Skin of body (tissue), 1 donor: ENCODE measurements at regions not wholly inside any gene's neighbourhood (a gene's known extent, or its start where the extent isn't known, plus 50 kb on each side); places are given as distances from the start of the nearest gene placed in this dataset.

Experiments used
- DNase-seq: peaks from one replicate; lab custom pipeline; 2025; lab: John Stamatoyannopoulos, UW

GRCh38 chr11:10358696-10359095 lies 53.8 kb downstream of the ADM start:
- DNase-seq, result no peak

DNA sequence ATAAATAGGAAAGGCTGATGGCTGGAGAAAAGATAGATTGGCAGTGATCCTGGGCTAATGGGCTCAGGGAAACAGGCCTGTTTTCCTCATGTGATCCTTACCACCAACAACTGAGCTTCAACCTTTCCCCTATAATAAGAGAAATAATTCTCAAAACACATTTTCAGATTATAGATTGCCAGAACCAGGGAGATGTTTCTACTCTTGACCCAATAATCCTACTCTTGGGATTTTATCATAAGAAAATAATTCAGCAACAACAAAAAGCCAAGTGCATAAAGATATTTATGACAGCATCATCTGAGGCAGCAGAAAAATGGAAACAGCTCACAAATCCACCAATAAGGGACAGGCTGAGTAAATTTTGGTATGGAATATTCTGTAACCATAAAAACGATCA lies 54.3 kb downstream of the ADM start:
- DNase-seq, result peak; percentile 17

DNA sequence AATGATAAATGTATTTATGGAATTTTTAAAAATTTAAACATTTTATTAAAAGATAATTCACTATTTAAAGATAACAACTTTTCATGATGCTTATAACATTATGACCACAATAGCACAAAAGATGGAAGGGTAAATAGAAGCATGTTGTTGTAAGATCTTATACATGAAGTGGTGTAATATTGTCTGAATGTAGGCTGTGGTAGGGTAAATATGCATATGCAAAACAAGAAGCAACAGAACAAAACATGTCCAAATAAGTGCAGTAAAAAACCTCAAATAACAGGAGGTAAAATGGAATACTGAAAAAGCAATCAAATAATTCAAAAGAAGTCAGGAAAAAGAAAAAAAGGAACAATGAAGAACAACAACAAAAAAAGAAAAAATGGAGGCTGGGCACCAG lies 56.0 kb downstream of the ADM start:
- DNase-seq, result no peak

DNA sequence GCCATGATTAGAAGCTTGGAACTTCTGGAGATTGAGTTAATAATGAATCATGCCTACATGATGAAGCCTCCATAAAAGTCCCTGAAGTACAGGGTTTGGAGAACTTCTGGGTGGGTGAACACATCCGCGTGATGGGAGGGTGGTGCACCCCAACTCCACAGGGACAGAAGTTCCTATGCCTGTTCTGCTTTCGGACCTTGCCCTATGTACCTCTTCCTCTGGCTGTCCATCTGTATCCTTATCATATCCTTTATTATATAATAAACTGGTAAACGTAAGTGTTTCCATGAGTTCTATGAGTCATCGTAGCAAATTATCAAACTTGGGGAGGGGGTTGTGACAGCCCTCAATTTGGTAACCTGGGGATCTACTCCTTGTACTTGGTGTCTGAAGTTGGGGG lies 60.2 kb downstream of the ADM start:
- no peak for DNase-seq

DNA sequence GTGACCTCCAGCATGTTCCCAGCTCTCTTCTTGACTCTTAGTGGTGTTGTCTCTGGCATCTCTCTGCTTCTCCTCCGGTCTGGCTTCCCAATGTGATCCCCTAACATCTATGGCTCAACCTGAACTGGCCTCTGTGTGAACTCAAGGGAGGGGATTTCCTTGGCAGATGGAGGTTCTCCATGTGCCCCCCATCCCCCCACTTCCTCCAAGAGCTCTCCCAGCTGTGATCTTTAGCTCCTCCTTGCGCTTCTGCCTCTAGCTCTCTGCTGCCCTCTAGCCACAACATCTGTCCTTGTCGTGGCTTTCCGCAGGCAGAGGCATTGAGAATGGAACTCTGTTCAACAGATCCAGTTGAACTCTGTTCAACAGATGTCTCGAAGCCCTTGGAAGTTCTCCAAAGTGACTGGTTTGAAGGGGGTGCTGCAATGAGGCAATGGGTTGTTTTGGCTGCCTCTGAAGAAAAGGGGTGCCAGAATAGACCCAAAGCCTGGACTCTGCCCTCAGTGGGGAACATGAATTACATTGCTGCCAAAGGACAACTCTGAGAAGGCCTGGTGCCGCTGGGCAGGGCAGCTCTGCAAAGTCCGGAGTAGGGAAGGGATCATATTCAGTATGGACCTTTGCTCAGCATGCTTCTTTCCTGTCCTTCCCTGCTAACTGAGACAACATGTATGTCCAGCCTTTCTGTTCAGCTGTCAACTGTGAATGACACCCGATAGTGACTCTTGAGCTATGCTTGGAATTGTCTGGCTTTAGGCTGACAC lies 61.9 kb downstream of the ADM start:
- DNase-seq, result peak; percentile 82

DNA sequence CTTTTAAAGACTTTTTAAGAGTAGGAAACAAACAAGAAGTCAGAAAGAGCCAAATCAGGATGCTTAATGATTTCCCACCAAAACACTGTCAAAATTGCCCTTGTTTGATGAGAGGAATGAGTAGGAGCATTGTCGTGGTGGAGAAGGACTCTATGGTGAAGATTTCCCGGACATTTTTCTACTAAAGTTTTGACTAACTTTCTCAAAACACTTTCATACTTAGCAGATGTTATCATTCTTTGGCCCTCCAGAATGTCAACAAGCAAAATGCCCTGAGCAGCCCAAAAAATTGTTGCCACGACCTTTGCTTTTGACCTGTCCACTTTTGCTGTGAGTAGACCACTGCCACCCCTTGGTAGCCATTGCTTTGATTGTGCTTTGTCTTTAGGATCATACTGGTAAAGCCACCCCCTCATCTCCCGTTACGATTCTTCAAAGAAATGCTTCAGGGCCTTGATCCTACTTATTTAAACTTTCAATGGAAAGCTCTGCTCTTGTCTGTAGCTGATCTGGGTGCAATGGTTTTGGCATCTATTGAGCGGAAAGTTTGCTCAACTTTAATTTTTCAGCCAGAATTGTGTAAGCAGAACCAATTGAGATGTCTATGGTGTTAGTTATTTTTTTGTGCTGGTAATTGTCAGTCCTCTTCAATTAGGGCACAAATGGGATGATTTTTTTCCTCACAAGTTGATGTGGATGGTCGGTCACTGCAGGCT lies 67.2 kb downstream of the ADM start:
- DNase-seq, result no peak

DNA sequence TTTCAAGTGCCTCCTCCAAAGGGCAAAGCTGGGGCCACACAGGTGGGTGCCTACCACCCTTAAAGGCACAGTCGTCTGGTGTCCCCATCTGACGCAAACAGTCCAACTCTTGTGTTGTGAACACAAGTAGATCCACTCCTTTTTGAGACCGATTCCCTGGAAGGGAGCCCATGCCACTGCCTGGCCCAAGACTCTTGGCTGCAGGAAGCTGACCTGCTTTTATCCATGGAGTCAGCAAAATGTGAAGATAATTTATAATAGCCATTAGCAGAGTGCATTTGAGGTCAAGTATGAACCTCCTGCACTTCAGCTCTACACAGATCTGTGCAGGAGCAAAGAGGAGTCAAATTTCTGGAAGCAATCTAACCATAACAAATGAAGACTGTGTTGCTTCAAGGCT lies 68.5 kb downstream of the ADM start:
- DNase-seq, result no peak

GRCh38 chr11:10373929-10374328 lies 69.1 kb downstream of the ADM start:
- no peak for DNase-seq

- DNase-seq, result no peak
These were observed 69.5 kb downstream of the ADM start for GRCh38 chr11:10374386-10374785.

GRCh38 chr11:10375280-10375971 lies 70.6 kb downstream of the ADM start:
- peak; percentile 18 for DNase-seq

DNA sequence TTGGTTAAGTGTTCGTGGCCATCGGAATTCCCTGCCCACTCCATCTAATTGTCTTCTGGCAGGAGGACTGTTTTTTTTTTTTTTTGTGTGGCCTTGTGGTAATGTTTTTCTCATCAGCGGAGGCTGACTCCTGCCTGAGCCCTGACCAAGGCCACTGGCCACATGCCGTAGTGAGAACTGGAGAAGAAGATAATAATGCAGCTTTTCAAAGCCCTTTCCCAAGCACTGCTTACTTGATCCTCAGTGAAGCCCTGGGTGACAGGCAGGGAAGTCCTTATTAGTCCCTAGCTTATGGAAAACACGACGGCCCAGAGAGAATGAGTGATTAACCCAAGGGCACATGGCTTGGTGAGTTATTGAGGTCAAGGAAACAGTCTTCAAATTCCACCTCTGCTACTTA lies 71.2 kb downstream of the ADM start:
- DNase-seq, result no peak

GRCh38 chr11:10377183-10377582 lies 72.3 kb downstream of the ADM start:
- DNase-seq, result no peak

GRCh38 chr11:10378362-10378761 lies 73.5 kb downstream of the ADM start:
- DNase-seq, result no peak

DNA sequence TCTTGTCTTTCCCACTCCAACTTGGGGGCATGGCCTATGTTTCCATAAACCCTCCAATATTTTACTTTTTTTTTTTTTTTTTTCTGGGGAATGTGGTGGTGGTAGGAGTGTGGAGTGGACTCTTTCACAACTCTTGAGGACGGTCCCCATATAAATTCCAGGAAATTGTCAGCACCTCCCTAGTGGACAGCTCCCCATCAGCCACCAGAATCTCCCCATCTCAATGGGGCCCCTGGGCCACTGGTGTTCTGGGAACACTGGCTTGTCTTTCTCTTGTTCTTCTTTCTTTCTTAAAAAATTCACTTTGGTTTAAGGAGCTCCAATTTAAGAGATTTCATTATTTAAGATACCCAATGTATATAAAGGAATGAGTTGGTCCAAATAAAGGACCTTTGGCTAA lies 74.1 kb downstream of the ADM start:
- DNase-seq, result no peak

DNA sequence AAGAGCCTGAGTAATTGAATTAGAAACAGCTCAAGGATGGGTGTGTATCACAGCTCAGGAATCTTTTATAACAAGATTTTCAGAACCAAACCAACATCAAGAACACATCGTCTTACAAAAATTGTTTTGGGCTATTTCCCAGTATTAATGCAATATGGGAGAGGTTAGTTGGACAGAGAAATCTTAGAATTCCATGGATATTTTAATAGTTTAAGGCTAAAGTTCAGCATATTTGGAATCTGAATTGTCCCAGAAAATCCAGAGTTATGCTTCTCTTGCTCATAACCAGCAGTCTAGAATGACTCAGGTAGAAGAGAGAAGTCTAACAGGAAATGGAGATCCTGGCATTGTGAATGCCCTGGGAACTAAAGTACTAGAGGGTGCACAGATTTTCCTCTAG lies 74.6 kb downstream of the ADM start:
- DNase-seq, result peak; percentile 58

GRCh38 chr11:10379871-10380568 lies 75.0 kb upstream of the AMPD3 start:
- peak; percentile 36 for DNase-seq

DNA sequence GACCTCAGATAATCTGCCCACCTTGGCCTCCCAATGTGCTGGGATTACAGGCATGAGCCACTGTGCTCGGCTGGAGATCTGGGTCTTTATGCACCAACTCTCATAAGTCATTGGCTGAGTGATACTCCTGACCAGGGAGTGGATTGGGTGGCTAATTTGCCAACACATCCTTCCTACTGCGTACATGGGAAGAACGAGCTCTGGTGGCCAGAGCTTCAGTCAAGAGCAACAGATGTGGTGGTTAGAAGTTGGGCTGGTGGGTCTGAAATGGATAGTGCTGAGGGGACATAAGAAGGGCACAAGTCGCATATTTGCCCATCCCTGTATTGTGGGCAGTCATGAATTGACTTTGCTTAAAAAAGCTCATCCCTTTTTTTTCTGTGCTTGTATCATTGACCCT lies 74.1 kb upstream of the AMPD3 start:
- no peak for DNase-seq

- DNase-seq, result peak; percentile 33
These were observed 73.3 kb upstream of the AMPD3 start for GRCh38 chr11:10381736-10382135.

DNA sequence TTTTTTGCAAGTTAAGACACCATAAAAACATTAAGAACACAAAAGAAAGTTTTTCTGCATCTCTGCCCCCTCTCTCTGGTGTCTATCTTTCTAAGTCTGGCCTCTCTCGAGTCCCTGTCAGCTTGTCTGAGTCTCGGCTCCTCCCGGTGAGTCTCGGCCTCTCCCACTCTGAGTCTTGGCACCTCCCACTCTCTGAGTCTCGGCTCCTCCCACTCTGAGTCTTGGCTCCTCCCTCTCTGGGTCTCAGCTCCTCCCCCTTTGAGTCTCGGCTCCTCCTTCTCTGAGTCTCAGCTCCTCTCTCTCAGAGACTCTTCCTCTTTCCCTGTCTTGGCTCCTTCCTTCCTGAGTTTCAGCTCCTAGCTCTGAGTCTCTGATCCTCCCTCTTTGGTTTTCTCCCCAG lies 72.5 kb upstream of the AMPD3 start:
- no peak for DNase-seq

GRCh38 chr11:10385696-10386095 lies 69.4 kb upstream of the AMPD3 start:
- peak; percentile 61 for DNase-seq

GRCh38 chr11:10386361-10386760 lies 68.7 kb upstream of the AMPD3 start:
- DNase-seq, result no peak

GRCh38 chr11:10386861-10387205 lies 68.2 kb upstream of the AMPD3 start:
- DNase-seq, result no peak
